Ramos (cell line): ENCODE measurements at regions not wholly inside any gene's neighbourhood (a gene's known extent, or its start where the extent isn't known, plus 50 kb on each side); places are given as distances from the start of the nearest gene placed in this dataset.
"Not testable (repeated sequence)": the region's sequence is repeated elsewhere in the genome, so short reads cannot be mapped to it uniquely, and the experiment has no call there.

Source experiments
- in situ Hi-C: fragments of 300-500 bp; cut with MboI; formaldehyde crosslinking; loops from one replicate; pipeline ENCODE4 v1.14.3; 2022; ENCODE audit warnings: low sequenced_read_pairs; ENCODE audit not compliant: unreplicated experiment

DNA sequence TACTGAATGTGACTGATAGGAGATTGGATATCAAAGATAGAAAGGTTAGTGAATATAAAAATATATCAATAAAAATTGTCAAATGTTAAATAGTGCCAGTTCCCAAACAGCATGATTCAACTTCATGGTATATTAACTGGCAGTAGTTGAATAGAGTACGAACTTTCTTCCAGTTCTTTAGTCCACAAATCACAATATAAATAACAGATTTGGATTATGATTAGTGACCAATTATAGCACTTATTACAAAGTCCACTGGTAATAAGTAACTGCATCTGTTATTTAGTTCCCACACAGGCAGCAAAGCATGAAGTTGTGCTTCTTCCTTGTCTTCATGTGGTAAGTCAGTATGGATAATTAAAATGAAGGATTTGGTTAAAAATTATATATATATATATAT, 243.0 kb upstream of the VWC2 start:
- in situ Hi-C loops, result no loop called here

DNA sequence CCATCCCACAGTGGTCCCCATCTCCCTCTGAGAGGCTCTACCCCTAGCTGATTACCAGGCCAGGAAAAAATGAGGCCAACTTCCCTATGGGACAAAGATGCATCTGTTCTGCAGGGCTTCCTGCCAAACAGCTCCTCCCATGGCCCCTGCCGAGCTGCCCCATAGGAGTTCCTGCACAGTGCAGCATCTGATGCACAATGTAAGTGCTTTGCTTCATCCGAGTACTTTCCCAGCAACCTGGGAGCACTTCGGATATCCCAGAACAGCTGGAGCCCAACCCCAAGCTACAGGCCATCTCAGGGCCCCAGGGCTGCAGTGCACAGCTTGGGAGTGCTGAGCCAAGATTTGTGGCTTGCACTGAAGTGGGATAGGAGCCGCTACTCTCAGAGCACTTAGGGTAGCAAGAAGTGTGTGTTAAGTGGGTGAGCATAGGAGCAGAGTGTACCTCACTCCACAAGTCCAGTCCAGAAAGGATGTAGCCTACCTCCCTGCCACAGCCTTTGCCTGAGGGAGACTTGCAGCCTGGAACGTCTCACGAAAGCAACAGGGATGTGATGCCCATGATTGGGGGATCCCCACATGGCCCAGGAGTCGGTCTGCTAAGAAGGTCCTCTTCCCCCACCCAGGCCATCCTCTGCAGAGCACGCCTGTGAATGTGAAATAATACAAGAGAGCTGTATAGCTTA, 209.6 kb upstream of the VWC2 start:
- in situ Hi-C loops, result no loop called here

DNA sequence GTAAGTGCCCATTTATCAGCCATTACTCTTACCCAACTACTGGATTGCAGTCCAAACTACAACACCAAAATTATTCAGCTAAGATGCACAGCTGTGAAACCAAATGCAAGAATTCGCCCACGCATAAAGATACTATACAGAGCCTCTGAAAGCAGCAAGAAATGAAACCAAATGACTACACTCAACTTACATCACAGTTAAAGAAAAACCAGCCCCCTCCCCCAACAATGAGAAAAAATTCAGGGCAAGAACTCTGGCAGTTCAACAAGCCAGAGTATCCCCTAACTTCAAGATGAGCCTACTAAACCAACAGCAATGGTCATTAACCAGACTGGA, 209.1 kb upstream of the VWC2 start:
- in situ Hi-C loops, result no loop called here

DNA sequence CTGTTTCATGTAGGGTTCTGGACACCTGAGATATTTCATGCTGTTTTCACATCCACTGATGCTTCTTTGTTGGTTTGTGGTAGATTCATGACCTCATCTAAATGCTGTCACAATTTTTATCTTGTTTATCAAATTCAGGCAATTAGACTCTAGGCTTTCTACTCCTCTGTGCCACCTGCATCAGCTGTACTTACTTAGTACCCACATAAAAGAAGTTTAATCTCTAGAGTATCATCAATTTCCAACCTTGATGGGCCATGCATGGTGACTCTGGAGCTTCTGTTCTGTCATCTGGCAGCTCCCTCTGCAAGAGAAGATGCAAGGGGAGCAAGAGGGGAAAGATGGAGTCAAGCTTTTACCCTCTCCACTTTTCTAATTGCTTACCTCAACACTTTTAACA, 195.9 kb upstream of the VWC2 start:
- in situ Hi-C loops, result no loop called here

DNA sequence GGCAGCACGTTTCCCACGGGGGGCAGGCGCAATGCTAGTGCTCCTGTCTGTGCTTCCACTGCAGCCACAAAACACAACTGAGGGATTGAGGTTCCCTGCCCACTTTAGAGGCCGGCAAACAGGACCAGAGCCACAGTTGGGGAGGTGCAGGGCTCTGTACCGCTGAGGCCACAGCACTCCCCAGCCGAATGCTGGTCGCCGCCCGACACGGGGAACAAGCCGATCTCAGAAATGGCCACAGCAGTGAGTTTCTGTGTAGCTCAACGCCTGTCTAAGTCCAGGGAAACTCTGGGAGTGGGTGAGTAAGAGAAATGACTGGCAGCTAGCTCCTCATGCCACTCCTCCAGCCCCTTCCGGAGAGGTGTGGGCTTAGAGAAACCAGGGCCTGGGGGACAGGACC, 194.0 kb upstream of the VWC2 start:
- in situ Hi-C loops, result no loop called here

DNA sequence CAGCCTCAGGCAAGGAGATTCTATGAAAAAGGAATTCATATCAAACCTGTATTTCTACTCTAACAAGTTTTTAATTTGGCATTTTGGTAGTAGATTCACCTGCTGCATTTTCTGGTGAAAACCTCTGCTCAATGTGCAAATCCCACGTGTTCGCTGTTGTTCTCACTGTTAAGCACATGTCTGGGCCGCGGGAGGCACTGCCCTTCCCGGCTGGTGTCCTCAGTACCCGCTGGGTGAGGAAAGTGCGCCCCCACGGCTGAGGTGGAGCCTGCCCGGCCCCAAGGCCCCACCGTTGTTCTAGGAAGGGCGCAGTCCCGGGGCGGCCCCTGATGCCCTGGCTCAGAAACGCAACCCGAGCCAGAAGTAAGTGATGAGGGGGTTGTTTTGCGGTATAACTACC, 193.4 kb upstream of the VWC2 start:
- in situ Hi-C loops, result no loop called here

DNA sequence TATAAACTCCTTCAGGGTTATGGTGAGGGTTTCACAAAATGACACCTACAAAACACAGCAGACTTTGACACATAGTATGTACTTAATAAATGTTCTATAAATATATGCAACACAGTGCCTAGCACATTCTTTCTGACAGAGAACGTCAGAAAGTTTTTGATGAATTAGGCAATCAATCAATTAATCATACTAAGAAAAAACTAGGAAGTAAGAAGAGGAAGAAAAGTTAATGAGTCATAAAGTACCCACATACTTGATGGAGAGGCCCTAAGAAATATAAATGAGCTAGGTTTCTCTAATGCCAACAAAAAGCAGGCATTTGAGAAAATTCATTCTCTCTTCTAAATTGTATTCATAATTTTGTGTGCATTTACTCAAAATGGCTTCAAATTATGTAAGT, 192.7 kb upstream of the VWC2 start:
- in situ Hi-C loops, result no loop called here

DNA sequence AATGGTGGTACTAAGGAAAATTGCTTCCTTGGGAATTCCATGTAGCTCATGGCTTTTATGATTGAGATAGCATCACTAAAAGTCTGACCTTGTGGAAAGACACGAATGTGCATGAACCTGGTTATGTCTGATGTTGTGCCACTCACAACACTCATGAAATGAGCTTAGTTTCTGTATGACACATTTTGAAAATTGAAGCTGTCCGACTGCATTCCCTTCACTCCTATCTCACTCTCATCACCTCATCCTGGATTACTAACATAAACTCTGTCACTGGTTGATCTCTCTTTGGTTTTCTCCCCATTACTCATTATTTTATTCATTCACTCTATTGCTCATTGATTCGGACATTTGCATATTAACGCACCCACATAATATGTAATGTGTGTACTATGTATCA, 190.0 kb upstream of the VWC2 start:
- in situ Hi-C loops, result no loop called here

DNA sequence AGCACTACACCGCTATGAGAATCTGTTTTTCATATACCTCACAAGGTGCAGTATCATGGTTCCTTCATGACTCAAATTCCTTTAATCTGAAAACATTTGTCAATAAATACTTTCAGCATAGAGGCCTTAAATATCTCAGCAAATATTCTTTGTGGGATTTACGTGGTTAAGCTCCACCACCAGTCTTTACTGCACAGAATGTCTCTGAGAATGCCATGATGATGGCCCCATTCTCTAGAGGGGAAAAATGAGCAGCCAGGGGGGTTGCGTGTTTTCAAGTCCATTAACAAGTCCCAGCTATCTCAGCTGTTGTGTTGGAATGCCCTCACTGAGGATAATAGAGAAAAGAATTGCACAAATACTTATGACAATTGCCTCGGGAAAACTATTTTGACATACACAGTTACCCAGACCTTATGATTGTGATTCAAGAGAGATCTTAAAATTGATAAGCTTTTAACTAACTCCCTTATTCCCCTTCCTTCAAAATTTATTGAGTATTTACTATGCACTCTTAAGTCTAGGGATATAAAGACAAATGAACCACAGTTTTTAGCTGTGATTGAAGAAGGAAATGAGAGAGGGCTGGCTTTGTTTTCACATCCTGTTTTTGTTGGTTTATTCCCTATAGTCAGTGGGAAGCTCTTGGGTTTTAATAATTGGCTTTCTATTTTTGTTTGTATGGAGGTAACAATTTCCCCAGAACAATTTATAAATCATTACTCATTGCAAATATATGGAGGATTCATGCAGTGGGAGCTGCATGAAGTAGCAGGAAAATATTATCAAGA, 176.5 kb upstream of the VWC2 start:
- in situ Hi-C loops, result no loop called here

DNA sequence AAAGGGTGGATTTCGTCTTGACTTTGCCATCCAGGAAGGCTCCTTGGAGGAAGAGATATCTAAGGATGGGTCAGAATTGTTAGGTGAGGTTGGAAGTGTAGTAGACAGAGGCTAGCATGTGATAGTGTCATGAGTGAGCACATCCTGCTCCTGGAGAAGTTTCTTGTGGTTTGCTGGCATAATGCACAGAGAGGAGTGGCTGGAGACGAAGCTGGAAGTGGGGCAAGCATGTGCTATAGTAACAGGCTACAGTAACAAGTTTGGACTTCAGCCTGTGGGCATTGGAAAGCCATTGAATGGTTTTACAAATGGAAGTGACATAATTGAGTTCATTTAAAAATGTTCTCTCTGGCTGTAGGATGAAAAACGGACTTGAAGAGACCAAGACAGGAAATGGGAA, 175.6 kb upstream of the VWC2 start:
- in situ Hi-C loops, result no loop called here

DNA sequence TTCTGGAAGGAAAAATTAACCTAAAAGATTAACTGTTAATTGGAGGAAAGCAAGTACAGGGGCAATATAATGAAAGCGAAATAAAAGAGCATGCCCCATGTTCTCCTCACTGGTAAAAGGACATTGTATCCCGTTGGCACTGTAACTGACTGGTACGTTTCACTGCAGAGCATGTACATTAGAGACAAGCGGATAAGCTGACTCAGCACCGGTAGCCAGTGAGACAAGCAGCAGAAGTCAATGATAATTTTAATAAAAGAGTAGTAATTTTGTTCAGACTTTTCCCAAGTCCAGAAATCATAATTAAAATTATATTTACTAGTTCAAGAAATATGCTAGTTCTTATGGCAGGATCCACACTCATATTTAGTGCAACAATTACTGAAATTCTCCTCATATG, 161.5 kb upstream of the VWC2 start:
- in situ Hi-C loops, result no loop called here

DNA sequence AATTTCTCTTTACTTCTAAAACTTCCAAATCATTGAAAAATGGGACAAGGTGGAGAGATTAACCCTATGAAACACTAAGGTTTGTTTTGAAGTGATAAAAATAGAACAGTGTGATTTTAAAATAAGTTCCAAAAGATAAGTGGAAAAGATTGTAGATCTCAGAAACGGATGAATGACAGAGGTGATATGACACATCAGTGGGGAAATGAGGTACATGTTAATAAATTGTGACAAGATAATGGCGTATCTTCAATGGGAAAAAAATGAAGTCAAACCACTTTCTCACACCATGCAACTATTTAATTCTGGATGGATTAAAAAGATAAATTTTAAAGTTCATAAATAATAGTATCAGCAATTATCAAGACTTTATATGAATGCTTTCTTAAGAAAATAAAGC, 159.7 kb upstream of the VWC2 start:
- in situ Hi-C loops, result no loop called here

DNA sequence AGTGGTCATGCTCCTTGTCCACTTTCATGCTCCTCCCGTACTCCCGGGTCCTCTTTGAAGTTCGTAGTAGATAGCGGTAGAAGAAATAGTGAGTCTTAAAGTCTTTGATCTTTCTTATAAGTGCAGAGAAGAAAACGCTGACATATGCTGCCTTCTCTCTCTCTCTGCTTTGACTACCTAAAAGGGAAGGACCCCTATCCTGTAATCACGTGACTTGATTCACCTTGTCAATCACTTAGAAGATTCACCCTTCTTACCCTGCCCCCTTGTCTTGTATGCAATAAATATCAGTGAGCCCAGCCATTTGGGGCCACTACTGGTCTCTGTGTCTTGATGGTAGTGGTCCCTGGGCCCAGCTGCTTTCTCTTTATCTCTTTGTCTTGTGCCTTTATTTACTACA, 158.5 kb upstream of the VWC2 start:
- in situ Hi-C loops, result not testable (repeated sequence)

DNA sequence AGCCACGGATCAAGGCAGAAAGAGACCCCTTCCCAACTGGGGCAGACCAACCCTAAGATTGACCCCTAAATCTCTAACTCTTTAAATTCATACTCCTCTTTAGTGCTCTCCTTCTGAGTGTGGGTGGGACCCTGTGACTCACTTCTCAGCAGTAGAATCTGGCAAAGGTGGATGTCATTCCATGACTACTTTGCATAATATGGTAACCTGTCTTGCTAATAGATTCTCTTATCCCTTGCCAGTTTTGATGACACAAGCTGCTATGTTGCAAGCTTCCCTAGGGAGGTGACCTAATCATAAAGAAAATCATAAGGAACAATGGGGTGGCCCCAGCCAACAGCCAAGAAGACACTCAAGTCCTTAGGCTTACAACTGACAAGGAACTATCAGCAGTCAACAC, 155.4 kb upstream of the VWC2 start:
- in situ Hi-C loops, result no loop called here

DNA sequence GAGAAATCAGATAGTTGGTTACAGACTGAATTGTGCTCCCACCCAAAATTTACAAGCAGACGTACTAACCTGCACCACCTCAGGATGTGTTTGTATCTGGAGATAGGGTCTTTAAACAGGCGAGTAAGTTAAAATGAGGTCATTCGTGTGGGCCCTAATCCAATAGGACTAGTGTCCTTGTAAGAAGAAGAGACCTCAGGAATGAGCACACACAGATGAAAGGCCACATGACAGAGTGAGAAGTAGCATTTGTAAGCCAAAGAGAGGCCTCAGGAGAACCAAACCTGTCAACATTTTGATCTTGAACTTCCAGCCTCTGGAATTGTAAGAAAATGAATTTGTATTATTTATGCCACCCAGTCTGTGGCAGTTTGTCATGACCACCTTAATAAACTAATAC, 149.5 kb upstream of the VWC2 start:
- in situ Hi-C loops, result no loop called here

DNA sequence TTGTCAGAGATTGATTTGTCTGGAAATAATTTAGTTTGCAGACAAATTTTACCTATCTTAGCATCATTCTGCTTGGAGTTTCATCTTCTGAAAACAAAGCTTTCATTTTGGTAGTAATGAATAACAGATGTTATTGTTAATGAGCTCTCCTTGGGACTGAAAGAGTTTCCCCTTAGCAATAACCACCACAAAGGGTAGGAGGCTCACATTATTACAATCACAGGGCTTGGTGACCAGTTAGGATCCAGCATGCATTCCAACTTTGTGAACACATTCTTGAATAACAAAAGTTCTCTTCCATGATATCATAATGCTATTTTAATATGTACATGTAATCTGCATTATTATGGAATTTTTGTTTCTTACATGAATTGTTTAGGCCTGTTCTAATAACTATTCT, 148.8 kb upstream of the VWC2 start:
- in situ Hi-C loops, result no loop called here

DNA sequence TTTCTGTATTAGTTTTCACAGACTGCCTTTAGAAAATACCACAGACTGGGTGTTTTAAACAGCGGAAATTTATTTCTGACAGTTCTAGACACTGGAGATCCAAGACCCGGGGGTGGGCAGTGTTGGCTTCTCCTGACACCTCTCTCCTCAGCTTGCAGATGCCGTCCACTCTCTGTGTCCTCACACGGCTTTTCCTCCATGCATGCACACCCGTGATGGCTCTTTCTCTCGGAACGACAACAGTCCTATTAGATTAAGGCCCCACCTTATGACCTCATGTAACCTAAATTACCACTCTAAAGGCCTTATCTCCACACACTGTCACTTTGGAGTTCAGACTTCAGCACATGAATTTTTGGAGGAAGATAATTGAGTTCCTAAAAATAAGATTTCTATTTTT, 142.9 kb upstream of the VWC2 start:
- in situ Hi-C loops, result no loop called here

DNA sequence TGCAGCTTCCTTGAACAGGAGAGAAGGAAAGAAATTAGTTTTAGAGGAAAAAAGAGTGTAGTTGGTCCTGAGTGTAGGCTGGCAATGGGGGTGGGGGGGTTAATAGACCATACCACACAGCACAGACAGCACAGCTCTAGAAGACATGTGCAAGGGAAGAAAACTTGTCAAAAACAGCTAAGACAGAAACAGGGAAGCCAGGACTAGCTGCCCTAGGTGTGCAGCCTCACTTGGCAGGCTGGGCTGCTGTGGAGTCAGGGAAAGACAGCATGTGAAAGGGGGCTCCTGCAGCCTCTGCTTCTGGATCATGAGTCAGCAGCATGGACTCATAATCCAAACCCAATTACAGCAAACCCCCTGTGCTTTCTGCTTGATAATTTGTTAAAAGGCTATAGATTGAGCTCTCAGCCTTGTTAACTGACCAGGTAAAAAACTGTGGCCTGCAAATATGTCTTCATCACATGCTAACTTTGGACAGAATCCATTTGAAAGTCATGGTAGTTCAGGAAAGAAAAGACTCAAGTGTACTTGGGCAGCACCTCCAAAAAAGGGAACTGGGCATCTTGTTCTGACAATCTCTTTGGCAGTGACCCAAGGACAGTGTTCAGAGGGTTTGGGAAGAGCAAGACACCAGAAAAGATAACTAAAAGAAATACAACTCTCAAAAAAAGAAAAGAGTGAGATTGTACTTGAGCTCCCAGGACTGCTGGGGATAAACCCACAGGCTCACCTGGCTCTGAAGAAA, 142.2 kb upstream of the VWC2 start:
- in situ Hi-C loops, result no loop called here

DNA sequence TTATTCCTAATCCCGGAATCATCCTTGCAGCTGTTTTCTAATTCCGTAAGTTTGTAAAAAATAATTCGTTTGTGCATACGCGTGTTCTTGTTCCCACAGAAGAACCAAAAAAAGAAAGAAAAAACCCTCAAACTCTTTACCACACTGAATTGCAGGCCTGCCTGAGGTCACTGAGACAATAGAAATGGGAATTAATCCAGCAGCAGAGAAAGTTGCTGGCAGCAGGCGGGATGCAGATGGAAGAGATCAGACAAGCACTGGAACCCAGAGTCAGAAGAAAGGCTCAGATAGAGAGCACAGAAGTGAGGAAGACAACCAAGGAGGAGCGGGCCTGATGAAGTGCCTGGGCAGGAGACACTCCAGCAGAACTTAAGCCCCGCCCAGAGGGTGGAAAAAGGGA, 141.5 kb upstream of the VWC2 start:
- in situ Hi-C loops, result no loop called here

DNA sequence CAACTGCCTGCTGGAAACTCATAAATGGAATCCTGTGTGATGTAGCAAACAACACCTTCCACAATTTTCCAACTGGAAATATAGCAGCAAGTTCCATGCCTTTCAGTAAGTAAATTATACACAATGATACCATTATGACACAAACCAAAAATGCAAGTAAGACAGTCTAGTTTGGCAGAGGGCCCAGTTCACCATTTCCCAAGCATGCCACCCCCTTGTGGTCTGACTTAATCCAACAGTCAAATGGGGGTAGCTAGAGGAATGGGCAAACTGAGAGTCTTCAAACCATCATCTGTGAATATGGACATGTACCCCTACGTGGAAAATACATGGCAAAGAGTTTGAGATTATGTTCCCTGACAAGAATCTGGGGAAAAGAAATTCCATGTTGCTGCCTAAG, 137.6 kb upstream of the VWC2 start:
- in situ Hi-C loops, result no loop called here

DNA sequence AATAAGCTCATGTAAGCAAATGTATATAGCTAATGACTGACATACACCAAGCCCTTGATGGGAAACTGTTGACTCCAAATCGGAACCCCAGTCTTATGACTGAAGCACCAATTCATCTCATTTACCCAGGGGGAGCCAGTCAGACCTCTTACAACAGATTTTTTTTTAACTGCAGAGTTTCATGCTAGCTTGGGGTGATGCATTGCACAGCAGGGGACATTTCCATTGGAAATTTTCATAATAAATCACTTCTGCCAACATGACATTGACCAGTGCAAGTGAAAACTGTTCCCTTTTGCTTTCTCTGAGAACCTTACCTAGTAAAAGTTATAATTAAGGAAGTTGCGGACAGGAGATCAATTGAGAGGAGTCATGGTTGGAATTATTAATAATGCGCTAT, 137.0 kb upstream of the VWC2 start:
- in situ Hi-C loops, result no loop called here

DNA sequence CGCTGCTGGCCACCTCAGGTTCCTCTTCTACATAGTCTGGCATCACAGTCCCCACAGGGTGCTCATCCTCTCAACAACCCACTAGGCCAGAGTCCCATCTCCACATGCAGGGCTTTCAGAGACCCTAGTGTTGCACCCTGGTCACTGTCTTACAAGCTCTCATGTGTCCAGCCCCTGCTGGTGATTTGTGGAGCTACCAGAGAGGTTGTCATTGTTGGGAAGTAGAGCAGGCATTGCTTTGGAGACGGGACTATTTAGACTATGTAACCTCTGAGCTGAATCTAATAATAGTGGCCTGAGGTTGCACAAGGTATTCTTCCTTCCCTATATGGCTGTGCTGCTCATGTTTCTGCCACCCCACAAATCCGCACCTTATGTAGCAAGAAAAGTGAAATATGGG, 135.3 kb upstream of the VWC2 start:
- in situ Hi-C loops, result no loop called here
